IMR-90 (cell line): ENCODE measurements at regions not wholly inside any gene's neighbourhood (a gene's known extent, or its start where the extent isn't known, plus 50 kb on each side); places are given as distances from the start of the nearest gene placed in this dataset.

ENCODE experiments used
- ATAC-seq: fragments of 200-7000 bp; cut with Tn5 transposase; 2 replicates; pipeline ENCODE4 v1.9.1; 2020; ENCODE audit warnings: low read depth, mild to moderate bottlenecking, moderate library complexity
- BruUV-seq: library from RNA; stranded (reverse); fragments of 400-500 nt; replicated peaks from 2 replicates; lab custom pipeline; 2021; lab: Mats Ljungman, UMichigan
- CTCF ChIA-PET: fragments of 300-600 bp; formaldehyde crosslinking; extraction: SDS; loops from one replicate; lab custom pipeline; 2021; ENCODE audit warnings: antibody characterized with exemption; lab: Yijun Ruan, JAX
- POLR2A ChIA-PET: fragments of 300-600 bp; sonication (Branson Sonifier 250); formaldehyde crosslinking; loops from one replicate; lab custom pipeline; 2022; ENCODE audit warnings: antibody characterized with exemption; ENCODE audit not compliant: unreplicated experiment; lab: Charles Lee
- DNase-seq: peaks from one replicate; pipeline ENCODE4 v3.0.0; 2013
- H2AFZ ChIP-seq: replicated peaks from 2 replicates; pipeline ENCODE3; 2013; ENCODE audit warnings: low read length, mild to moderate bottlenecking; ENCODE audit not compliant: poor library complexity
- H2AK5ac ChIP-seq: 2 replicates; pipeline ENCODE4 v1.6.1; 2013; ENCODE audit warnings: low read depth, low read length, inconsistent platforms
- H2AK9ac ChIP-seq: replicated peaks from 2 replicates; pipeline ENCODE3; 2013; ENCODE audit warnings: mild to moderate bottlenecking, low read depth, low read length, moderate library complexity; ENCODE audit not compliant: poor library complexity
- H2BK120ac ChIP-seq: 2 replicates; pipeline ENCODE4 v1.6.1; 2013; ENCODE audit warnings: low read depth, low read length, inconsistent platforms
- H2BK15ac ChIP-seq: 3 replicates; pipeline ENCODE4 v1.6.1; 2013; ENCODE audit warnings: low read depth, low read length, inconsistent platforms
- H2BK20ac ChIP-seq: 2 replicates; pipeline ENCODE4 v1.6.1; 2013; ENCODE audit warnings: low read depth, mild to moderate bottlenecking, inconsistent platforms, low read length, moderate library complexity
- H2BK5ac ChIP-seq: 2 replicates; pipeline ENCODE4 v1.6.1; 2013; ENCODE audit warnings: mild to moderate bottlenecking, low read depth, low read length, inconsistent platforms; ENCODE audit not compliant: poor library complexity, severe bottlenecking
- H3K14ac ChIP-seq: replicated peaks from 2 replicates; pipeline ENCODE4 v1.6.1; 2013; ENCODE audit warnings: low read depth, low read length, inconsistent platforms
- H3K18ac ChIP-seq: 2 replicates; pipeline ENCODE4 v1.6.1; 2013; ENCODE audit warnings: low read depth, low read length, control low read depth
- H3K23ac ChIP-seq: 2 replicates; pipeline ENCODE4 v1.6.1; 2013; ENCODE audit warnings: low read depth, low read length, inconsistent platforms
- H3K27ac ChIP-seq: 2 replicates; pipeline ENCODE4 v1.5.1; 2013; ENCODE audit warnings: mild to moderate bottlenecking, control low read depth, low read length; ENCODE audit not compliant: insufficient read depth
- H3K27me3 ChIP-seq: 2 replicates; pipeline ENCODE4 v1.6.1; 2013; ENCODE audit warnings: low read length; ENCODE audit not compliant: control insufficient read depth, insufficient read depth
- H3K36me3 ChIP-seq: 2 replicates; pipeline ENCODE4 v1.6.1; 2013; ENCODE audit warnings: low read length, mixed read lengths; ENCODE audit not compliant: control insufficient read depth, insufficient read depth
- H3K4ac ChIP-seq: 2 replicates; pipeline ENCODE4 v1.6.1; 2013; ENCODE audit warnings: low read depth, low read length, inconsistent platforms
- H3K4me1 ChIP-seq: 2 replicates; pipeline ENCODE4 v1.6.1; 2013; ENCODE audit warnings: low read length, mixed read lengths; ENCODE audit not compliant: control insufficient read depth, insufficient read depth
- H3K4me2 ChIP-seq: 2 replicates; pipeline ENCODE4 v1.6.1; 2013; ENCODE audit warnings: low read depth, mild to moderate bottlenecking, control low read depth, low read length, moderate library complexity
- H3K4me3 ChIP-seq: 2 replicates; pipeline ENCODE4 v1.5.1; 2013; ENCODE audit warnings: low read depth, mild to moderate bottlenecking, control low read depth, low read length, moderate library complexity; ENCODE audit not compliant: insufficient read depth
- H3K56ac ChIP-seq: 2 replicates; pipeline ENCODE4 v1.6.1; 2013; ENCODE audit warnings: low read length, inconsistent platforms; ENCODE audit not compliant: insufficient read depth; ENCODE audit errors: extremely low read depth
- H3K79me1 ChIP-seq, 2 experiments: 2 replicates each; pipeline ENCODE4 v1.6.1; 2013; ENCODE audit warnings: low read length in 2 of 2, inconsistent platforms in 1 of 2, low read depth in 1 of 2
- H3K9ac ChIP-seq: 2 replicates; pipeline ENCODE4 v1.6.1; 2013; ENCODE audit warnings: low read depth, low read length, control low read depth
- H3K9me1 ChIP-seq: 2 replicates; pipeline ENCODE4 v1.6.1; 2013; ENCODE audit warnings: low read length, inconsistent platforms; ENCODE audit not compliant: insufficient read depth
- H3K9me3 ChIP-seq: 2 replicates; pipeline ENCODE4 v1.6.1; 2013; ENCODE audit warnings: low read length; ENCODE audit not compliant: control insufficient read depth, insufficient read depth
- H4K20me1 ChIP-seq: 2 replicates; pipeline ENCODE4 v1.6.1; 2013; ENCODE audit warnings: low read length, inconsistent platforms; ENCODE audit not compliant: insufficient read depth
- H4K5ac ChIP-seq: 2 replicates; pipeline ENCODE4 v1.6.1; 2013; ENCODE audit warnings: mild to moderate bottlenecking, low read depth, low read length, control low read depth
- H4K8ac ChIP-seq, 2 experiments: 2 replicates each; pipeline ENCODE4 v1.6.1; 2013; ENCODE audit warnings: low read depth in 2 of 2, low read length in 2 of 2, control low read depth in 1 of 2, inconsistent platforms in 1 of 2
- H4K91ac ChIP-seq: 2 replicates; pipeline ENCODE4 v1.6.1; 2013; ENCODE audit warnings: low read depth, low read length, inconsistent platforms; ENCODE audit not compliant: insufficient read depth
- BHLHE40 ChIP-seq: fragments of 150-350 bp; IDR thresholded peaks from 2 replicates; pipeline ENCODE4 v1.6.1; 2016; ENCODE audit warnings: mild to moderate bottlenecking, low read depth, low read length
- CEBPB ChIP-seq: IDR thresholded peaks from 2 replicates; pipeline ENCODE4 v1.6.1; 2012; ENCODE audit warnings: low read depth, low read length, improper control_type of control experiment
- CHD1 ChIP-seq: IDR thresholded peaks from 2 replicates; pipeline ENCODE4 v1.6.1; 2012; ENCODE audit warnings: low read depth, low read length, improper control_type of control experiment
- CTCF ChIP-seq: conservative IDR thresholded peaks from 2 replicates; pipeline ENCODE4 v1.5.1; 2012; ENCODE audit warnings: mild to moderate bottlenecking, low read depth, low read length, improper control_type of control experiment
- ELK1 ChIP-seq: fragments of 150-350 bp; IDR thresholded peaks from 2 replicates; pipeline ENCODE4 v1.6.1; 2016; ENCODE audit warnings: low read depth, mild to moderate bottlenecking, low read length, moderate library complexity, borderline replicate concordance
- FOS ChIP-seq: fragments of 150-350 bp; IDR thresholded peaks from 2 replicates; pipeline ENCODE4 v1.6.1; 2016; ENCODE audit warnings: low read depth, low read length
- MAFK ChIP-seq: IDR thresholded peaks from 2 replicates; pipeline ENCODE4 v1.6.1; 2012; ENCODE audit warnings: low read depth, low read length, improper control_type of control experiment
- MAZ ChIP-seq: IDR thresholded peaks from 2 replicates; pipeline ENCODE4 v1.6.1; 2012; ENCODE audit warnings: low read depth, mild to moderate bottlenecking, low read length, improper control_type of control experiment, moderate library complexity, borderline replicate concordance
- MXI1 ChIP-seq: IDR thresholded peaks from 2 replicates; pipeline ENCODE4 v1.6.1; 2012; ENCODE audit warnings: low read depth, mild to moderate bottlenecking, low read length, moderate library complexity, borderline replicate concordance
- NFE2L2 ChIP-seq: fragments of 150-350 bp; IDR thresholded peaks from 2 replicates; pipeline ENCODE4 v1.6.1; 2016; ENCODE audit warnings: low read depth, mild to moderate bottlenecking, low read length
- POLR2A ChIP-seq: IDR thresholded peaks from 2 replicates; pipeline ENCODE4 v1.6.1; 2012; ENCODE audit warnings: mild to moderate bottlenecking, low read depth, low read length
- RAD21 ChIP-seq: IDR thresholded peaks from 2 replicates; pipeline ENCODE4 v1.6.1; 2012; ENCODE audit warnings: low read length, improper control_type of control experiment
- RCOR1 ChIP-seq: IDR thresholded peaks from 2 replicates; pipeline ENCODE4 v1.6.1; 2012; ENCODE audit warnings: mild to moderate bottlenecking, low read length, improper control_type of control experiment; ENCODE audit not compliant: insufficient replicate concordance
- RFX5 ChIP-seq: IDR thresholded peaks from 2 replicates; pipeline ENCODE4 v1.8.0; 2012; ENCODE audit warnings: low read depth, mild to moderate bottlenecking, low read length, moderate library complexity
- SMC3 ChIP-seq: fragments of 150-350 bp; IDR thresholded peaks from 2 replicates; pipeline ENCODE4 v1.6.1; 2016; ENCODE audit warnings: low read depth, mild to moderate bottlenecking, antibody characterized with exemption, low read length, moderate library complexity
- WGBS, 2 experiments: methylation state at CpG; one replicate each; pipeline versions ENCODE4 v1.1.5 to v1.1.7; 2013; ENCODE audit warnings: missing lambda C conversion rate in 2 of 2; ENCODE audit not compliant: insufficient read length in 1 of 2; ENCODE audit errors: extremely low coverage in 2 of 2; 5-methylcytosine and 5-hydroxymethylcytosine counted together
- dilution Hi-C: fragments of 300-500 bp; cut with HindIII; formaldehyde crosslinking; loops from one replicate; pipeline ENCODE4 v1.14.3; 2018; ENCODE audit warnings: low sequenced_read_pairs; ENCODE audit not compliant: unreplicated experiment
- in situ Hi-C: fragments of 300-500 bp; cut with MboI; formaldehyde crosslinking; loops from 3 replicates; pipeline ENCODE4 v1.14.3; 2019; ENCODE audit warnings: low sequenced_read_pairs, inconsistent platforms, mixed read lengths
- intact Hi-C: fragments of 100-400 bp; cut with micrococcal nuclease; formaldehyde crosslinking; loops from 2 replicates; pipeline ENCODE4 v1.10.0; 2022
- TF ChIP-seq, protein P1 (sequence below): fragments of 150-350 bp; IDR thresholded peaks from 2 replicates; pipeline ENCODE4 v1.6.1; 2017; ENCODE audit warnings: mild to moderate bottlenecking, antibody characterized with exemption, low read length, low read depth

DNA sequence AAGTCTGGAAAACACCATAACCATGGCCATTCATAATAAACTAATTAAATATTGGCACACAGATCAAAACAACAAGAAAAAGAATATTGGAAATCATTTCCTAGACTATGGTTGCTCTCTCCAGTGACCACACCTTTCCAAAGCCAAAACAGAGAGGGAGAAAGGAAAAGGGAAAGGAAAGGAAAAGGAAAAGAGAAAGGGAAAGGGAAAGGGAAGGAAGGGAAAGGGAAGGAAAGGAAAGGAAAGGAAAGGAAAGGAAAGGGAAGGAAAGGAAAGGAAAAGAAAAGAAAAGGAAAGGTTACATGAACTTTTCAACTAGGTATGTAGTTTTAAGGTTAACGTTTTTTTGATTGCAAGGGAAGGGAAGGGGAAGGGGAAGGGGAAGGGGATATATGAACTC lies 360.5 kb upstream of the SLC39A10 start:
- BruUV-seq: no TSS peak
- no peak overlapping the region for H2AK9ac ChIP-seq
- no peaks in the 10 kb centered on the region for H3K79me1 ChIP-seq
- H4K5ac ChIP-seq: no peak overlapping the region
- H4K8ac ChIP-seq: no peak overlapping the region
- H3K27ac ChIP-seq: no peak overlapping the region
- H3K56ac ChIP-seq: no peak overlapping the region
- no peaks in the 10 kb centered on the region for H3K36me3 ChIP-seq
- H3K18ac ChIP-seq: no peak overlapping the region
- no peak for ATAC-seq
- H3K4me2 ChIP-seq: no peak overlapping the region
- dilution Hi-C loops (no loop called here), in situ Hi-C loops (no loop called here), intact Hi-C loops (no loop called here)
- H3K4ac ChIP-seq: no peak overlapping the region
- no peak overlapping the region for H3K9ac ChIP-seq
- H4K91ac ChIP-seq: no peak overlapping the region
- H4K20me1 ChIP-seq: no peaks in the 10 kb centered on the region
- no peaks in the 10 kb centered on the region for H3K9me3 ChIP-seq
- no peak overlapping the region for H3K14ac ChIP-seq
- no peak overlapping the region for H2BK15ac ChIP-seq
- no peak for TF ChIP-seq CHD1
- no peak for TF ChIP-seq RAD21
- no peak for TF ChIP-seq CTCF
- no peak for TF ChIP-seq FOS
- TF ChIP-seq NFE2L2: no peak
- TF ChIP-seq ELK1: no peak
- no peak for TF ChIP-seq RFX5
- TF ChIP-seq CEBPB: no peak
- no peak for TF ChIP-seq POLR2A
- TF ChIP-seq BHLHE40: no peak
- no peak for TF ChIP-seq RCOR1
- TF ChIP-seq, protein P1, sequence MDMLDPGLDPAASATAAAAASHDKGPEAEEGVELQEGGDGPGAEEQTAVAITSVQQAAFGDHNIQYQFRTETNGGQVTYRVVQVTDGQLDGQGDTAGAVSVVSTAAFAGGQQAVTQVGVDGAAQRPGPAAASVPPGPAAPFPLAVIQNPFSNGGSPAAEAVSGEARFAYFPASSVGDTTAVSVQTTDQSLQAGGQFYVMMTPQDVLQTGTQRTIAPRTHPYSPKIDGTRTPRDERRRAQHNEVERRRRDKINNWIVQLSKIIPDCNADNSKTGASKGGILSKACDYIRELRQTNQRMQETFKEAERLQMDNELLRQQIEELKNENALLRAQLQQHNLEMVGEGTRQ: no peak
- TF ChIP-seq SMC3: no peak
- no peak for TF ChIP-seq MAZ
- TF ChIP-seq MAFK: no peak
- no peak for TF ChIP-seq MXI1
- H3K4me3 ChIP-seq: no peak overlapping the region
- WGBS, 2 experiments: 14% methylated on average over 1 of the region's 1 CpG; no CpG with 5 or more reads in 1 of the 2 experiments
- H3K9me1 ChIP-seq: no peaks in the 10 kb centered on the region
- POLR2A ChIA-PET: no interaction called here
- no peak overlapping the region for H2BK5ac ChIP-seq
- no peak overlapping the region for H2AK5ac ChIP-seq
- H2BK20ac ChIP-seq: no peak overlapping the region
- no peak for DNase-seq
- H2AFZ ChIP-seq: no peak overlapping the region
- no peaks in the 10 kb centered on the region for H3K4me1 ChIP-seq
- H2BK120ac ChIP-seq: no peak overlapping the region
- CTCF ChIA-PET: no interaction called here
- H3K27me3 ChIP-seq: no peaks in the 10 kb centered on the region
- no peak overlapping the region for H3K23ac ChIP-seq
